HEK293T (cell line): ENCODE measurements at regions not wholly inside any gene's neighbourhood (a gene's known extent, or its start where the extent isn't known, plus 50 kb on each side); places are given as distances from the start of the nearest gene placed in this dataset.

Source experiments
- CTCF ChIA-PET: fragments of 350-600 bp; formaldehyde crosslinking; extraction: SDS; loops from one replicate; lab custom pipeline; 2021; ENCODE audit warnings: antibody characterized with exemption, inconsistent platforms; lab: Yijun Ruan, JAX
- POLR2A ChIA-PET: fragments of 350-600 bp; formaldehyde crosslinking; extraction: SDS; loops from one replicate; lab custom pipeline; 2020; ENCODE audit warnings: antibody characterized with exemption, inconsistent platforms; lab: Yijun Ruan, JAX
- DNase-seq: peaks from one replicate; pipeline ENCODE4 v3.0.0; 2012; ENCODE audit warnings: mixed read lengths; ENCODE audit errors: extremely low spot score
- ARNT ChIP-seq: fragments of 450-650 bp; IDR thresholded peaks from 2 replicates; pipeline ENCODE4 v1.6.1; 2017; ENCODE audit warnings: mild to moderate bottlenecking
- BHLHE40 ChIP-seq: fragments of 450-650 bp; IDR thresholded peaks from 2 replicates; pipeline ENCODE4 v1.6.1; 2016; ENCODE audit warnings: mild to moderate bottlenecking, moderate library complexity, borderline replicate concordance
- CTBP1 ChIP-seq: fragments of 450-650 bp; IDR thresholded peaks from 2 replicates; pipeline ENCODE4 v1.6.1; 2016; ENCODE audit warnings: borderline replicate concordance
- ELF4 ChIP-seq: fragments of 450-650 bp; IDR thresholded peaks from 2 replicates; pipeline ENCODE4 v1.6.1; 2017; ENCODE audit warnings: antibody characterized with exemption
- FOXA1 ChIP-seq: fragments of 450-650 bp; IDR thresholded peaks from 2 replicates; pipeline ENCODE4 v1.6.1; 2016; ENCODE audit warnings: mild to moderate bottlenecking
- FOXK2 ChIP-seq: fragments of 450-650 bp; IDR thresholded peaks from 2 replicates; pipeline ENCODE4 v1.6.1; 2016; ENCODE audit warnings: mild to moderate bottlenecking
- FOXM1 ChIP-seq: fragments of 450-650 bp; IDR thresholded peaks from 2 replicates; pipeline ENCODE4 v1.6.1; 2017; ENCODE audit warnings: mild to moderate bottlenecking, borderline replicate concordance
- HDGF ChIP-seq: fragments of 450-650 bp; IDR thresholded peaks from 2 replicates; pipeline ENCODE4 v1.6.1; 2017; ENCODE audit warnings: antibody characterized with exemption, borderline replicate concordance
- L3MBTL2 ChIP-seq: fragments of 450-650 bp; conservative IDR thresholded peaks from 2 replicates; pipeline ENCODE4 v1.6.1; 2016; ENCODE audit warnings: mild to moderate bottlenecking
- LEF1 ChIP-seq: fragments of 450-650 bp; IDR thresholded peaks from 2 replicates; pipeline ENCODE4 v1.6.1; 2017; ENCODE audit warnings: mild to moderate bottlenecking, borderline replicate concordance
- NFRKB ChIP-seq: fragments of 450-650 bp; IDR thresholded peaks from 2 replicates; pipeline ENCODE4 v1.6.1; 2016; ENCODE audit warnings: mild to moderate bottlenecking, moderate library complexity
- SP1 ChIP-seq: fragments of 450-650 bp; IDR thresholded peaks from 2 replicates; pipeline ENCODE4 v1.6.1; 2017
- SUZ12 ChIP-seq: fragments of 450-650 bp; IDR thresholded peaks from 2 replicates; pipeline ENCODE4 v1.6.1; 2016; ENCODE audit warnings: mild to moderate bottlenecking
- TARDBP ChIP-seq: fragments of 450-650 bp; IDR thresholded peaks from 2 replicates; pipeline ENCODE4 v1.6.1; 2016
- ZNF384 ChIP-seq: fragments of 450-650 bp; IDR thresholded peaks from 2 replicates; pipeline ENCODE4 v1.6.1; 2016
- TF ChIP-seq, protein P1 (sequence below): fragments of 450-650 bp; IDR thresholded peaks from 2 replicates; pipeline ENCODE4 v1.6.1; 2016

DNA sequence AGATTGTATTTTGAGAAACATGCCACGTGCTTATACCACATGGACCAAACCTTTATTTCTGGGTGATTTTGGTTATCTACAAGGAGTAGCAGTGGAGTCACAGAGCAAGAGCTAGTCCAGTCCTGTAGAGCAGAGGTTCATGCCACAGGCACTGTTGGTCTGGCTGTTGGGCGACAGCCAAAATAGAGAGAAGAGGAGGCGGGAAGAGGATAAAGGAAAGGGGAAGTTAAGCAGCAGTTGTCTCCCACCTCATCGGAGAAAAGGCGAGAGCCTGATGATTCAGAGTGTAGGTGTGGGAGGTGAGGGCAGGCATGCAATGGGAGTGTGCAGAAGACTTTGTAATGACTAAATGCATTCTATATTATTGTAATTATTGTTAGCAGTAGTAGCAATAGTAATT, 237.5 kb upstream of the ROPN1 start:
- ChIA-PET POLR2A (no interaction called here), CTCF (no interaction called here)
- no peak for DNase-seq
- no peak for TF ChIP-seq SUZ12
- no peak for TF ChIP-seq HDGF
- TF ChIP-seq NFRKB: no peak
- TF ChIP-seq, protein P1, sequence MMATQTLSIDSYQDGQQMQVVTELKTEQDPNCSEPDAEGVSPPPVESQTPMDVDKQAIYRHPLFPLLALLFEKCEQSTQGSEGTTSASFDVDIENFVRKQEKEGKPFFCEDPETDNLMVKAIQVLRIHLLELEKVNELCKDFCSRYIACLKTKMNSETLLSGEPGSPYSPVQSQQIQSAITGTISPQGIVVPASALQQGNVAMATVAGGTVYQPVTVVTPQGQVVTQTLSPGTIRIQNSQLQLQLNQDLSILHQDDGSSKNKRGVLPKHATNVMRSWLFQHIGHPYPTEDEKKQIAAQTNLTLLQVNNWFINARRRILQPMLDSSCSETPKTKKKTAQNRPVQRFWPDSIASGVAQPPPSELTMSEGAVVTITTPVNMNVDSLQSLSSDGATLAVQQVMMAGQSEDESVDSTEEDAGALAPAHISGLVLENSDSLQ: no peak
- TF ChIP-seq ELF4: no peak
- no peak for TF ChIP-seq L3MBTL2
- TF ChIP-seq ZNF384: no peak
- no peak for TF ChIP-seq FOXA1
- TF ChIP-seq FOXM1: no peak
- TF ChIP-seq SP1: no peak

DNA sequence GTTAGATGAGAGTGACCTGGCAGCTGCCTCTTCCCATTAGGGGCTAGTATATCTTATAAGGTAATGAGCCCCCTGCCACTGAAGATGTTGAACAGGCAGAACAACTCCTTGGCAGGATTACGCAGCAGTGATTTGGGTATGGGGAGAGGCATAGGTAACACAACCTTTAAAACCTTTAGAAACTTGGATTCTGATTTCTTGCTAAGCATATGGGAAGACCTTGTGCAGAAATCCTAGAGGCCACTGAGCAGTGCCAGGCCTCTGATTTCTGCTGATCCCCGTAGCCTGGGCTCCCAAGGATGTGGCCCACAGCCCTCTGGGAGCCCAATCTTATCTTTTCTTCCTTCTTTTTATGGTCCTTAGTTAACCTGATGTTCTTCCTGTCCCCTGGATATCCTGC, 237.9 kb upstream of the ROPN1 start:
- CTCF ChIA-PET: no interaction called here
- TF ChIP-seq TARDBP (no peak), SP1 (no peak), FOXK2 (no peak), L3MBTL2 (no peak), ZNF384 (no peak), ELF4 (no peak), ARNT (no peak), NFRKB (no peak), BHLHE40 (no peak), HDGF (no peak), CTBP1 (no peak), FOXA1 (no peak), SUZ12 (no peak), LEF1 (no peak), FOXM1 (no peak)
- TF ChIP-seq, protein P1: no peak
- POLR2A ChIA-PET: no interaction called here
- no peak for DNase-seq

DNA sequence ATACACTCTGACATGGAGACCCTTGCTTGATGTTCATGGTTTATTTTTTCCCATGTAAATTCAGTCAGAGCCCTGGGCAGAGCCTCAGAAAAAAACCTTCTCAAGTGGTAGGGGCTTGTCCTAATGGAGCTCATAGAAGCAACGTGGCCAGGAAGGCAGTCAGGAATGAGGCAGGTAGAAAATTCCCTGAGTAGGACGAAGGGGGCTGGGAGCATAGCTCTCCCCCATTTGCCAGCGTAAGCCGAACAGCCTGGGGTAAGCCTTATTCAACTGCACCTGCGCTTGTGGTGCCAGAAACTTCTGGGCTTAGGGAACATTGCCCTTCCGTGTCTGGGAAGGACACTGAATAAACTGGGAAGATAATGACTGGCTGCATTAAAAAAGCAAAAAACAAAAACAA, 238.5 kb upstream of the ROPN1 start:
- ChIA-PET POLR2A (no interaction called here), CTCF (no interaction called here)
- TF ChIP-seq LEF1 (no peak), NFRKB (no peak), HDGF (no peak), FOXK2 (no peak), SUZ12 (no peak), ARNT (no peak), TARDBP (no peak), CTBP1 (no peak), BHLHE40 (no peak), ZNF384 (no peak), L3MBTL2 (no peak), FOXM1 (no peak), SP1 (no peak), FOXA1 (no peak), ELF4 (no peak)
- TF ChIP-seq, protein P1: no peak
- no peak for DNase-seq

DNA sequence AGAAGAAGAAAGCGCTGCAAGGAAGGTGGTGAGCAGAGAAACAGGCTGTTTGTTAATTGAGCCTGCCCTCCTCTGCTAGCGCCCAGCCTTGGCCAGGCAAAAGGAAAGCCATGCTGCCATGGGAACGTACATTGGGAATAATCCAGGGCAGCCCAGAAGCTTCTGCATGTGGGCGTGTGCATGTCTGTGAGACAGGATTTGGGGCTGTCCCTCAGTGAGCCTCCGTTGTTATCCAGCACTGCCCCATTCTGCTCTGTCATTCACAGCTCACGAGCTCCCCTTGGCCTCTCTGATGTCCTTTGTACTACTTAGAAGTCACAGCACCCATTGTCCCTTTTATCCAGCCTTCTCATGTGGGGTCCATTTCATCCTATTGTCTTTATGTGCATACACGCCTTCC, 239.1 kb upstream of the ROPN1 start:
- TF ChIP-seq SP1: no peak
- TF ChIP-seq SUZ12: no peak
- TF ChIP-seq ZNF384: no peak
- no peak for TF ChIP-seq L3MBTL2
- TF ChIP-seq ELF4: no peak
- no peak for TF ChIP-seq TARDBP
- no peak for TF ChIP-seq FOXM1
- TF ChIP-seq BHLHE40: no peak
- no peak for TF ChIP-seq ARNT
- TF ChIP-seq, protein P1: no peak
- no peak for TF ChIP-seq LEF1
- TF ChIP-seq CTBP1: no peak
- no peak for TF ChIP-seq NFRKB
- no peak for TF ChIP-seq FOXK2
- TF ChIP-seq FOXA1: no peak
- POLR2A ChIA-PET: no interaction called here
- CTCF ChIA-PET: no interaction called here
- no peak for DNase-seq

DNA sequence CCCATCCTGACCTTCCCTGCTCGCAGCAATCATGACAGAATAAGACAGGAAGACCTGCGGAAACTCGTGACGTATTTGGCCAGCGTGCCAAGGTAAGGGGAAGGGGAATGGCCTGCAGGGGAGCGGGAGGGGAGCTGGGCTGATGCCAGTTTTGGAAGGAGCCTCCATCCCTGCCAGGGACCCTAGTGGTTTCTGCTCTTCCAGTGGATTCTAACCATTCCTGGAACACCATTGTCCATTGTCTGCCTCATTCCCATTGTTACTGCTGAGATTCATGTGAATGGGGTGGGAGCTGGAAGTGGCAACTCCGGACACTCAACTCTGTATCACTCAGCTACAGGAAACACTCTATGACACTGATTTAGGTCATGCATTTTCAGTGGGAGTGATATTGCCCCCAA, 242.9 kb upstream of the ROPN1 start:
- CTCF ChIA-PET: no interaction called here
- TF ChIP-seq ELF4 (no peak), FOXM1 (no peak), HDGF (no peak), CTBP1 (no peak), FOXA1 (no peak), LEF1 (no peak), ZNF384 (no peak), BHLHE40 (no peak), NFRKB (no peak), SUZ12 (no peak), SP1 (no peak), L3MBTL2 (no peak), TARDBP (no peak), FOXK2 (no peak), ARNT (no peak)
- TF ChIP-seq, protein P1: no peak
- no peak for DNase-seq
- POLR2A ChIA-PET: no interaction called here
